Astrocyte (in vitro differentiated cells and primary cell): ENCODE measurements at regions not wholly inside any gene's neighbourhood (a gene's known extent, or its start where the extent isn't known, plus 50 kb on each side); places are given as distances from the start of the nearest gene placed in this dataset.

Source experiments
- DNase-seq: peaks from one replicate; pipeline ENCODE4 v3.0.0-alpha.2; 2010; ENCODE audit warnings: low read depth
- FAIRE-seq: peaks from 2 replicates; lab custom pipeline; 2011; peaks lifted over from hg19 to GRCh38; lab: Jason Lieb, UNC
- H2AFZ ChIP-seq: 2 replicates; pipeline ENCODE4 v1.6.0; 2012; ENCODE audit warnings: low read depth, low read length, inconsistent platforms
- H3K27ac ChIP-seq: 2 replicates; pipeline ENCODE4 v1.5.1; 2011; ENCODE audit warnings: low read depth, low read length, inconsistent platforms
- H3K27me3 ChIP-seq: 2 replicates; pipeline ENCODE4 v1.6.0; 2011; ENCODE audit warnings: low read length, inconsistent platforms; ENCODE audit not compliant: insufficient read depth
- H3K36me3 ChIP-seq: 2 replicates; pipeline ENCODE4 v1.5.1; 2011; ENCODE audit warnings: low read length, inconsistent platforms; ENCODE audit not compliant: insufficient read depth
- H3K4me1 ChIP-seq: 2 replicates; pipeline ENCODE4 v1.5.1; 2011; ENCODE audit warnings: low read length, inconsistent platforms; ENCODE audit not compliant: insufficient read depth
- H3K4me2 ChIP-seq: 2 replicates; pipeline ENCODE4 v1.6.0; 2012; ENCODE audit warnings: low read length, inconsistent platforms
- H3K4me3 ChIP-seq: 2 replicates; pipeline ENCODE4 v1.5.1; 2011; ENCODE audit warnings: low read depth, mild to moderate bottlenecking, low read length, inconsistent platforms; ENCODE audit not compliant: insufficient read depth
- H3K79me2 ChIP-seq: 2 replicates; pipeline ENCODE4 v1.6.0; 2012; ENCODE audit warnings: mild to moderate bottlenecking, low read length, inconsistent platforms; ENCODE audit not compliant: insufficient read depth
- H3K9ac ChIP-seq: 2 replicates; pipeline ENCODE4 v1.6.0; 2012; ENCODE audit warnings: mild to moderate bottlenecking, low read length, inconsistent platforms
- H3K9me3 ChIP-seq: 2 replicates; pipeline ENCODE4 v1.5.1; 2012; ENCODE audit warnings: low read depth, mild to moderate bottlenecking, low read length, inconsistent platforms; ENCODE audit not compliant: insufficient read depth
- H4K20me1 ChIP-seq: 2 replicates; pipeline ENCODE4 v1.6.0; 2012; ENCODE audit warnings: low read length, inconsistent platforms; ENCODE audit not compliant: insufficient read depth
- H3K27ac Mint-ChIP-seq: one replicate; pipeline ENCODE4 v1.8.0; 2021; ENCODE audit warnings: mild to moderate bottlenecking, mixed read lengths; ENCODE audit not compliant: unreplicated experiment
- H3K27me3 Mint-ChIP-seq: one replicate; pipeline ENCODE4 v1.8.0; 2021; ENCODE audit warnings: low read depth, mixed read lengths; ENCODE audit not compliant: unreplicated experiment
- H3K36me3 Mint-ChIP-seq: one replicate; pipeline ENCODE4 v1.8.0; 2021; ENCODE audit warnings: low read depth, mixed read lengths; ENCODE audit not compliant: unreplicated experiment
- H3K4me1 Mint-ChIP-seq: one replicate; pipeline ENCODE4 v1.8.0; 2021; ENCODE audit warnings: low read depth, mixed read lengths; ENCODE audit not compliant: unreplicated experiment
- H3K4me3 Mint-ChIP-seq: one replicate; pipeline ENCODE4 v1.8.0; 2021; ENCODE audit warnings: mild to moderate bottlenecking, moderate library complexity, mixed read lengths; ENCODE audit not compliant: unreplicated experiment
- H3K9me3 Mint-ChIP-seq: one replicate; pipeline ENCODE4 v1.8.0; 2021; ENCODE audit warnings: mild to moderate bottlenecking, mixed read lengths; ENCODE audit not compliant: unreplicated experiment
- CTCF ChIP-seq: IDR thresholded peaks from 2 replicates; pipeline ENCODE4 v1.5.1; 2011; ENCODE audit warnings: low read depth, mild to moderate bottlenecking, inconsistent platforms, low read length, moderate library complexity; ENCODE audit not compliant: insufficient read depth
- EZH2 ChIP-seq: IDR thresholded peaks from 2 replicates; pipeline ENCODE4 v1.6.1; 2012; ENCODE audit warnings: mild to moderate bottlenecking, low read length, inconsistent platforms; ENCODE audit not compliant: insufficient read depth

GRCh38 chr17:71417142-71417541 is 703.7 kb upstream of the SOX9 start:
- Mint-ChIP-seq H3K9me3 (peaks cover 3% of the 10 kb centered on the region), H3K27me3 (no peaks in the 10 kb centered on the region), H3K27ac (no peak overlapping the region), H3K4me1 (peaks cover 25% of the 10 kb centered on the region), H3K4me3 (no peak overlapping the region), H3K36me3 (no peaks in the 10 kb centered on the region)
- H3K9ac ChIP-seq, result no peak overlapping the region
- no peaks in the 10 kb centered on the region for H3K36me3 ChIP-seq
- no peaks in the 10 kb centered on the region for H4K20me1 ChIP-seq
- peaks cover 15% of the 10 kb centered on the region for H3K4me1 ChIP-seq
- no peaks in the 10 kb centered on the region for H3K27me3 ChIP-seq
- H3K79me2 ChIP-seq, result no peaks in the 10 kb centered on the region
- no peaks in the 10 kb centered on the region for H3K9me3 ChIP-seq
- no peak overlapping the region for H3K27ac ChIP-seq
- H2AFZ ChIP-seq, result no peak overlapping the region
- no peak for DNase-seq
- H3K4me3 ChIP-seq, result no peak overlapping the region
- no peak for FAIRE-seq
- H3K4me2 ChIP-seq, result no peak overlapping the region
- TF ChIP-seq CTCF, result no peak
- TF ChIP-seq EZH2, result no peak

- H3K9me3 Mint-ChIP-seq, result peaks cover 4% of the 10 kb centered on the region
- no peaks in the 10 kb centered on the region for H3K27me3 Mint-ChIP-seq
- no peak for TF ChIP-seq EZH2
Measured at GRCh38 chr17:71422968-71423367, 697.9 kb upstream of the SOX9 start.

GRCh38 chr17:71423871-71424546 is 696.8 kb upstream of the SOX9 start:
- H3K4me1 Mint-ChIP-seq, result peaks cover 10% of the 10 kb centered on the region
- Histone ChIP-seq H3K4me1 (peaks cover 9% of the 10 kb centered on the region), H3K79me2 (no peaks in the 10 kb centered on the region), H3K36me3 (no peaks in the 10 kb centered on the region), H4K20me1 (no peaks in the 10 kb centered on the region), H2AFZ (no peak overlapping the region), H3K9ac (no peak overlapping the region), H3K9me3 (no peaks in the 10 kb centered on the region), H3K27ac (no peak overlapping the region), H3K27me3 (no peaks in the 10 kb centered on the region), H3K4me3 (no peak overlapping the region), H3K4me2 (peak overlapping the region; percentile 57)
- H3K36me3 Mint-ChIP-seq, result no peaks in the 10 kb centered on the region
- TF ChIP-seq CTCF (no peak), EZH2 (no peak)
- DNase-seq (peak; percentile 84), FAIRE-seq (peak; percentile 13)
- H3K27me3 Mint-ChIP-seq, result no peaks in the 10 kb centered on the region
- peak overlapping the region; percentile 15 for H3K27ac Mint-ChIP-seq
- peaks cover 4% of the 10 kb centered on the region for H3K9me3 Mint-ChIP-seq
- H3K4me3 Mint-ChIP-seq, result no peak overlapping the region

More at GRCh38 chr17:71422968-71423367, 697.9 kb upstream of the SOX9 start:
- Histone ChIP-seq H3K4me2 (no peak overlapping the region), H3K9me3 (no peaks in the 10 kb centered on the region), H3K79me2 (no peaks in the 10 kb centered on the region), H3K9ac (no peak overlapping the region), H2AFZ (no peak overlapping the region), H3K27ac (no peak overlapping the region), H3K27me3 (no peaks in the 10 kb centered on the region), H3K4me1 (peaks cover 9% of the 10 kb centered on the region), H3K36me3 (no peaks in the 10 kb centered on the region), H4K20me1 (no peaks in the 10 kb centered on the region), H3K4me3 (no peak overlapping the region)
- H3K36me3 Mint-ChIP-seq, result no peaks in the 10 kb centered on the region
- H3K27ac Mint-ChIP-seq, result no peak overlapping the region
- FAIRE-seq (no peak), DNase-seq (no peak)
- no peak overlapping the region for H3K4me3 Mint-ChIP-seq
- peaks cover 10% of the 10 kb centered on the region for H3K4me1 Mint-ChIP-seq
